ENCODE measurements at regions not wholly inside any gene's neighbourhood (a gene's known extent, or its start where the extent isn't known, plus 50 kb on each side); places are given as distances from the start of the nearest gene placed in this dataset.

DNA sequence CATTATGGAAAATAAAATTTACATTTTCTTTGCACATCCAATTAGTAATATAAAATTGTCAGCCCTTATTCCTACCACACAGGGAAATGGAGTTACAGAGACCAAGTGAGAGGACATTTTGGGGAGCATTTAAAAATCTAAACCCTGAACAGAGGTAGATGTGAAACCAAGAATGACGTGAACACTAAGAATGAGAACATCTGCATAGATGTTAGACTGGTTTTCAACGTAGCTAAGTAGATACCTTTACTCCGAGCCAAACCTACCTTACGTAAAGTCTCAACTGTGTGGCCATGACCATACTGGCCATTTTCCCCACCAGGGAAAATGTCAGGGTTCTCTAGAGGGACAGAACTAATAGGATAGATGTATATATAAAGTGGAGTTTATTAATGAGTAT is 51.4 kb upstream of the THBS1 start:
- Histone ChIP-seq H3K36me3 (ENCODE audit: control insufficient read depth in 2 of 2, extremely low read depth in 1 of 2, insufficient read depth in 2 of 2, low read length in 2 of 2) (no peaks in the 10 kb centered on the region), H3K4me3 (replicated peaks in 1 of 3; ENCODE audit: insufficient read depth in 1 of 3, low read depth in 1 of 3, low read length in 3 of 3) (no peak overlapping the region), H3K4me1 (ENCODE audit: control insufficient read depth, extremely low read depth, insufficient read depth, low read length) (no peaks in the 10 kb centered on the region), H3K27ac (ENCODE audit: insufficient read depth, low read depth, low read length) (no peak overlapping the region), H3K4me2 (ENCODE audit: insufficient read depth, low read length) (no peak overlapping the region), H3K9me1 (replicated peaks; ENCODE audit: control insufficient read depth, extremely low read depth, insufficient read depth, low read length) (no peaks in the 10 kb centered on the region), H2AFZ (ENCODE audit: low read depth, low read length) (no peak overlapping the region), H3K79me2 (ENCODE audit: control insufficient read depth, insufficient read depth, low read length) (no peaks in the 10 kb centered on the region), H4K20me1 (replicated peaks; ENCODE audit: control insufficient read depth, extremely low read depth, insufficient read depth, low read length) (no peaks in the 10 kb centered on the region), H3K9me3 (replicated peaks; ENCODE audit: control insufficient read depth, insufficient read depth, low read length) (no peaks in the 10 kb centered on the region), H3K9ac (replicated peaks; ENCODE audit: extremely low read depth, insufficient read depth, low read length) (no peak overlapping the region), H3K27me3 (ENCODE audit: control insufficient read depth in 2 of 2, insufficient read depth in 2 of 2, low read length in 2 of 2) (no peaks in the 10 kb centered on the region)
- intact Hi-C loops (cut with micrococcal nuclease) (no loop called here), dilution Hi-C loops (cut with MboI; ENCODE audit: extremely low pct_ligation_motif_present, low sequenced_read_pairs) (no loop called here)
- ChIA-PET POLR2A (no interaction called here), CTCF (no interaction called here)
- TF ChIP-seq MYC (IDR thresholded peaks at IDR 0.05; ENCODE audit: low read depth, low read length): no peak
- TF ChIP-seq FOS (IDR thresholded peaks at IDR 0.05; ENCODE audit: borderline replicate concordance, insufficient read depth, low read length): no peak
- TF ChIP-seq, protein P1, sequence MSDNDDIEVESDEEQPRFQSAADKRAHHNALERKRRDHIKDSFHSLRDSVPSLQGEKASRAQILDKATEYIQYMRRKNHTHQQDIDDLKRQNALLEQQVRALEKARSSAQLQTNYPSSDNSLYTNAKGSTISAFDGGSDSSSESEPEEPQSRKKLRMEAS (IDR thresholded peaks at IDR 0.05; ENCODE audit: insufficient read depth, insufficient read length): no peak
- no peak for TF ChIP-seq JUN (IDR thresholded peaks at IDR 0.05; ENCODE audit: borderline replicate concordance, insufficient read depth, insufficient read length, low read depth)
- TF ChIP-seq POLR2AphosphoS5 (IDR thresholded peaks at IDR 0.05; ENCODE audit: insufficient read depth, low read depth, low read length): no peak
- no peak for TF ChIP-seq GATA2 (IDR thresholded peaks at IDR 0.05; ENCODE audit: insufficient read depth, insufficient read length, low read depth, low read length)
- TF ChIP-seq, protein P2, sequence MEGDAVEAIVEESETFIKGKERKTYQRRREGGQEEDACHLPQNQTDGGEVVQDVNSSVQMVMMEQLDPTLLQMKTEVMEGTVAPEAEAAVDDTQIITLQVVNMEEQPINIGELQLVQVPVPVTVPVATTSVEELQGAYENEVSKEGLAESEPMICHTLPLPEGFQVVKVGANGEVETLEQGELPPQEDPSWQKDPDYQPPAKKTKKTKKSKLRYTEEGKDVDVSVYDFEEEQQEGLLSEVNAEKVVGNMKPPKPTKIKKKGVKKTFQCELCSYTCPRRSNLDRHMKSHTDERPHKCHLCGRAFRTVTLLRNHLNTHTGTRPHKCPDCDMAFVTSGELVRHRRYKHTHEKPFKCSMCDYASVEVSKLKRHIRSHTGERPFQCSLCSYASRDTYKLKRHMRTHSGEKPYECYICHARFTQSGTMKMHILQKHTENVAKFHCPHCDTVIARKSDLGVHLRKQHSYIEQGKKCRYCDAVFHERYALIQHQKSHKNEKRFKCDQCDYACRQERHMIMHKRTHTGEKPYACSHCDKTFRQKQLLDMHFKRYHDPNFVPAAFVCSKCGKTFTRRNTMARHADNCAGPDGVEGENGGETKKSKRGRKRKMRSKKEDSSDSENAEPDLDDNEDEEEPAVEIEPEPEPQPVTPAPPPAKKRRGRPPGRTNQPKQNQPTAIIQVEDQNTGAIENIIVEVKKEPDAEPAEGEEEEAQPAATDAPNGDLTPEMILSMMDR (IDR thresholded peaks at IDR 0.05; ENCODE audit: extremely low read depth in 1 of 2, insufficient read depth in 1 of 2, low read depth in 1 of 2, low read length in 2 of 2): no peak
- TF ChIP-seq EZH2 (IDR thresholded peaks at IDR 0.05; ENCODE audit: borderline replicate concordance, low read depth, low read length, severe bottlenecking): no peak
- no peak for TF ChIP-seq POLR2A (IDR thresholded peaks at IDR 0.05; ENCODE audit: low read depth, low read length)
- BruUV-seq (replicated peaks): no TSS peak
- FAIRE-seq (no peak), DNase-seq (ENCODE audit: low read depth, low spot score) (no peak)

All from endothelial cell of umbilical vein (primary cell).